Type B pancreatic cell (in vitro differentiated cells): ENCODE measurements at regions not wholly inside any gene's neighbourhood (a gene's known extent, or its start where the extent isn't known, plus 50 kb on each side); places are given as distances from the start of the nearest gene placed in this dataset.
"Not testable (repeated sequence)": the region's sequence is repeated elsewhere in the genome, so short reads cannot be mapped to it uniquely, and the experiment has no call there.

Experiments used
- DNase-seq: peaks from one replicate; pipeline ENCODE4 v3.0.0; 2021; ENCODE audit warnings: mixed read lengths; ENCODE audit not compliant: unreplicated experiment; ENCODE audit errors: extremely low spot score
- H3K27ac Mint-ChIP-seq: 2 replicates; pipeline ENCODE4 v1.8.0; 2021; ENCODE audit warnings: mild to moderate bottlenecking, mixed read lengths
- H3K27me3 Mint-ChIP-seq: 2 replicates; pipeline ENCODE4 v1.8.0; 2021; ENCODE audit warnings: mixed read lengths
- H3K36me3 Mint-ChIP-seq: 2 replicates; pipeline ENCODE4 v1.8.0; 2021; ENCODE audit warnings: mixed read lengths
- H3K4me1 Mint-ChIP-seq: one replicate; pipeline ENCODE4 v1.8.0; 2021; ENCODE audit warnings: mixed read lengths; ENCODE audit not compliant: unreplicated experiment
- H3K4me3 Mint-ChIP-seq: 2 replicates; pipeline ENCODE4 v1.8.0; 2021; ENCODE audit warnings: mild to moderate bottlenecking, mixed read lengths
- H3K9me3 Mint-ChIP-seq: 2 replicates; pipeline ENCODE4 v1.8.0; 2021; ENCODE audit warnings: mixed read lengths
- TF ChIP-seq, protein P1 (sequence below): fragments of 200-600 bp; sonication (generic); conservative IDR thresholded peaks from 2 replicates; pipeline ENCODE4 v1.5.0; 2021; ENCODE audit warnings: antibody characterized with exemption, mild to moderate bottlenecking

DNA sequence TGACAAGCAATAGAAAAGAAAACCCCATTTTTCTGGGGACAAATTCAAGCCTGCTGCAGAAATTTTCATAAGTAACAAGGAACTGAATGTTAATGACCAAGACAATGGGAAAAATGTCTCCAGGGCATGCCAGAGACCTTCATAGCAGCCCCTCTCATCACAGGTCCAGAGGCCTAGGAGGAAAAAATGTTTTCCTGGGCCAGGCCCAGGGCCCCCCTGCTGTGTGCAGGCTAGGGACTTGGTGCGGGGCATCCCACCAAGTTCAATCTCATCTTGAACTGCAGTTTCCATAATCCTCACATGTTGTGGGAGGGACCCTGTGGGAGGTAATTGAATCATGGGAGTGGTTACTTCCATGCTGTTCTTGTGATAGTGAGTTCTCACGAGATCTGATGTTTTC, 211.5 kb upstream of the GRIA3 start:
- Mint-ChIP-seq H3K4me3 (no peak overlapping the region), H3K27ac (no peak overlapping the region), H3K4me1 (no peaks in the 10 kb centered on the region), H3K27me3 (no peaks in the 10 kb centered on the region), H3K36me3 (no peaks in the 10 kb centered on the region), H3K9me3 (peaks cover 14% of the 10 kb centered on the region)
- TF ChIP-seq, protein P1, sequence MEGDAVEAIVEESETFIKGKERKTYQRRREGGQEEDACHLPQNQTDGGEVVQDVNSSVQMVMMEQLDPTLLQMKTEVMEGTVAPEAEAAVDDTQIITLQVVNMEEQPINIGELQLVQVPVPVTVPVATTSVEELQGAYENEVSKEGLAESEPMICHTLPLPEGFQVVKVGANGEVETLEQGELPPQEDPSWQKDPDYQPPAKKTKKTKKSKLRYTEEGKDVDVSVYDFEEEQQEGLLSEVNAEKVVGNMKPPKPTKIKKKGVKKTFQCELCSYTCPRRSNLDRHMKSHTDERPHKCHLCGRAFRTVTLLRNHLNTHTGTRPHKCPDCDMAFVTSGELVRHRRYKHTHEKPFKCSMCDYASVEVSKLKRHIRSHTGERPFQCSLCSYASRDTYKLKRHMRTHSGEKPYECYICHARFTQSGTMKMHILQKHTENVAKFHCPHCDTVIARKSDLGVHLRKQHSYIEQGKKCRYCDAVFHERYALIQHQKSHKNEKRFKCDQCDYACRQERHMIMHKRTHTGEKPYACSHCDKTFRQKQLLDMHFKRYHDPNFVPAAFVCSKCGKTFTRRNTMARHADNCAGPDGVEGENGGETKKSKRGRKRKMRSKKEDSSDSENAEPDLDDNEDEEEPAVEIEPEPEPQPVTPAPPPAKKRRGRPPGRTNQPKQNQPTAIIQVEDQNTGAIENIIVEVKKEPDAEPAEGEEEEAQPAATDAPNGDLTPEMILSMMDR = no peak
- DNase-seq = no peak

GRCh38 chrX:122982521-122982920, 201.6 kb upstream of the GRIA3 start:
- H3K27me3 Mint-ChIP-seq = no peaks in the 10 kb centered on the region
- peaks cover 14% of the 10 kb centered on the region for H3K9me3 Mint-ChIP-seq
- H3K27ac Mint-ChIP-seq = no peak overlapping the region
- no peak overlapping the region for H3K4me3 Mint-ChIP-seq
- H3K4me1 Mint-ChIP-seq = no peaks in the 10 kb centered on the region
- no peak for DNase-seq
- TF ChIP-seq, protein P1 = no peak
- no peaks in the 10 kb centered on the region for H3K36me3 Mint-ChIP-seq

- H3K27me3 Mint-ChIP-seq, H3K4me3 Mint-ChIP-seq, DNase-seq: not testable (repeated sequence)
Measured at GRCh38 chrX:123002844-123003243, 181.2 kb upstream of the GRIA3 start.

DNA sequence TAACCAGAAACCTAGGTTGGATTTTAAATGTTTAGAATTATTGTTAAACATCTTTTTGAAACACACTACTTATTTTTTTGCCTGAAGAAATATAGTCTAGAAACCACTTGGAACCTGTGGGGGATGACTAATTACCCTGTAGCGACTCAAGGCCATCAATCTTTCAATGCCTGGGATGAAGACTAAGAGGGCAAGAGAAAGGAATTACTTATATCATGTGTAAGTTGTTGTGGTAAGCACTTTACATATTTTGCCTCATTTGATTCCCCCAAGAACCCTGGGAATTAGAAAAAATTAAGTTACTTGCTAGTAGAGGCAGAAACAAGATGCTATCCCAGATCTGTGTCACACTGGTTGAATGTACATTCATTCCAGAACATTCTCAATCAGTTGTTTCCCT, 170.9 kb upstream of the GRIA3 start:
- Mint-ChIP-seq H3K4me1 (no peaks in the 10 kb centered on the region), H3K36me3 (no peaks in the 10 kb centered on the region), H3K4me3 (no peak overlapping the region), H3K9me3 (peaks cover 9% of the 10 kb centered on the region), H3K27ac (no peak overlapping the region), H3K27me3 (no peaks in the 10 kb centered on the region)
- no peak for DNase-seq
- TF ChIP-seq, protein P1 = no peak

More at GRCh38 chrX:123002844-123003243, 181.2 kb upstream of the GRIA3 start:
- not testable (repeated sequence) for H3K36me3 Mint-ChIP-seq, H3K27ac Mint-ChIP-seq, H3K9me3 Mint-ChIP-seq, H3K4me1 Mint-ChIP-seq

DNA sequence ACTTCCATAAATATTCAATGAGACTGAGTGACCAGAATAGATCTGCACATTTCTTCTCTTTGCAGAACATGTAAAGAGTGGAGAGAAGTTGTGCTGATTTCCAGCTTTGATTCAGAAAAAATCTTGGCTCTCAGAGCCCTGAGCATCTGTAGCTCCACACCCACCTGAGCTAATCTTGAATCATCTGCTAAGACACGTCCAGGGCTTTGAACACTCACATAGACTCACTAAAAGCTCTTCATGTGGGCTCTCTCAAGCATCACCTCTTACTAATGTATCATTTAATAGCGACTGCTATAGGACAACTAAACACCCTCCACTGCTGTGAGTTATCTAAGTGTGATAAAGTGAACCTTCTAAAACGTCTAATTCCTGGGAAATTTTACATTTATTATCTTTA, 147.7 kb upstream of the GRIA3 start:
- H3K9me3 Mint-ChIP-seq = peaks cover 4% of the 10 kb centered on the region
- H3K36me3 Mint-ChIP-seq = peaks cover 4% of the 10 kb centered on the region
- no peaks in the 10 kb centered on the region for H3K4me1 Mint-ChIP-seq
- TF ChIP-seq, protein P1 = no peak
- DNase-seq = no peak
- no peaks in the 10 kb centered on the region for H3K27me3 Mint-ChIP-seq
- no peak overlapping the region for H3K4me3 Mint-ChIP-seq
- H3K27ac Mint-ChIP-seq = no peak overlapping the region

DNA sequence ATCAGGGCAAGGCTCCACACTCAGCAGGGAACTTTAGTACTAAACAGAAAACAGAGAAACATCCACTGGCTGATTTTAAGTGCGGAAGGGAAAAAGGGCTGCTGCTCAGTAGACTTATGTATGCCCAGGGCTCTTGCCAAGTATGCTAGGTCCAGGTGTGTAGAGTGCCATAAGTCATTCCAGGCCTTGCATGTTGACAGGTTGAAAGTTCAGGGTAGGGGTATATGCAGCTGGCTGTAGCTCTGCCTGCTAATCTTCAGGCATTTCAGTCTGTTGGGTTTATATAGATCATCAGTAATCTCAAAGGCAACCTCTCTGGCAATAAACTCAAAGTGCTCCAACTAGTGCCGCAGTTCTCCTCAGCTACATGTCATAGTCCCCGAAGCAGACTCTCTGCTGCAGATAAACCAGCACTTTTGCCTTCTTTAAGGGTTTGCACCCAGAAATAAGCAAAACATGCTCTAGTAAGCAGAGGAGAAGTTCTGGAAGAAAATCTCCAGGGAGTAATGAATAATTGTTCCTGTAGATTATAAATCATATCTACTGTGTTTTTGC, 134.9 kb upstream of the GRIA3 start:
- Mint-ChIP-seq H3K36me3 (no peaks in the 10 kb centered on the region), H3K27me3 (no peaks in the 10 kb centered on the region), H3K9me3 (no peaks in the 10 kb centered on the region), H3K4me1 (no peaks in the 10 kb centered on the region), H3K4me3 (no peak overlapping the region), H3K27ac (no peak overlapping the region)
- TF ChIP-seq, protein P1 = no peak
- DNase-seq = no peak
